DMS53 treated with DMSO at 0.1 percent for 48 hours (cell line): ENCODE measurements at regions not wholly inside any gene's neighbourhood (a gene's known extent, or its start where the extent isn't known, plus 50 kb on each side); places are given as distances from the start of the nearest gene placed in this dataset.

Source experiments
- DNase-seq: peaks from one replicate; lab custom pipeline; 2025; ENCODE audit not compliant: unreplicated experiment; lab: John Stamatoyannopoulos, UW

GRCh38 chr9:28678097-28678496 is 1104.8 kb upstream of the C9orf72 start:
- DNase-seq, result no peak

- no peak for DNase-seq
These were observed 1114.9 kb upstream of the C9orf72 start for GRCh38 chr9:28688172-28688571.

GRCh38 chr9:28692012-28692411 is 1118.7 kb upstream of the C9orf72 start:
- no peak for DNase-seq

- DNase-seq, result no peak
These were observed 1123.7 kb upstream of the C9orf72 start for GRCh38 chr9:28696960-28697359.

GRCh38 chr9:28699632-28700031 is 1126.4 kb upstream of the C9orf72 start:
- DNase-seq, result no peak

- DNase-seq, result no peak
These were observed 1134.3 kb upstream of the C9orf72 start for GRCh38 chr9:28707616-28708015.

GRCh38 chr9:28714188-28714587 is 1140.9 kb upstream of the C9orf72 start:
- DNase-seq, result no peak

- DNase-seq, result no peak
These were observed 1144.9 kb upstream of the C9orf72 start for GRCh38 chr9:28718226-28718625.

GRCh38 chr9:28720746-28721145 is 1147.5 kb upstream of the C9orf72 start:
- no peak for DNase-seq

GRCh38 chr9:28730111-28730510 is 1156.8 kb upstream of the C9orf72 start:
- no peak for DNase-seq

- DNase-seq, result no peak
These were observed 1162.6 kb upstream of the C9orf72 start for GRCh38 chr9:28735738-28736342.

- no peak for DNase-seq
These were observed 1168.2 kb upstream of the C9orf72 start for GRCh38 chr9:28741459-28741858.

- DNase-seq, result no peak
These were observed 1174.2 kb upstream of the C9orf72 start for GRCh38 chr9:28747351-28747985.

GRCh38 chr9:28750136-28750535 is 1176.9 kb upstream of the C9orf72 start:
- no peak for DNase-seq

GRCh38 chr9:28758341-28758740 is 1185.1 kb upstream of the C9orf72 start:
- DNase-seq, result no peak

- DNase-seq, result no peak
These were observed 1185.7 kb upstream of the C9orf72 start for GRCh38 chr9:28758971-28759370.

GRCh38 chr9:28762167-28762566 is 1188.9 kb upstream of the C9orf72 start:
- DNase-seq, result no peak

GRCh38 chr9:28764532-28764931 is 1191.3 kb upstream of the C9orf72 start:
- DNase-seq, result no peak

- DNase-seq, result no peak
These were observed 1196.9 kb upstream of the C9orf72 start for GRCh38 chr9:28770226-28770625.

GRCh38 chr9:28770827-28771226 is 1197.5 kb upstream of the C9orf72 start:
- no peak for DNase-seq

GRCh38 chr9:28774433-28775235 is 1201.4 kb upstream of the C9orf72 start:
- peak; percentile 40 for DNase-seq

- no peak for DNase-seq
These were observed 1206.0 kb upstream of the C9orf72 start for GRCh38 chr9:28779243-28779642.
